ENCODE measurements at regions not wholly inside any gene's neighbourhood (a gene's known extent, or its start where the extent isn't known, plus 50 kb on each side); places are given as distances from the start of the nearest gene placed in this dataset.

- peak; percentile 28 for DNase-seq (ENCODE audit: low spot score)
- Mint-ChIP-seq H3K27me3 (ENCODE audit: unreplicated experiment) (peaks cover 10% of the 10 kb centered on the region), H3K9me3 (ENCODE audit: unreplicated experiment) (no peaks in the 10 kb centered on the region), H3K36me3 (ENCODE audit: low read depth, unreplicated experiment) (no peaks in the 10 kb centered on the region), H3K27ac (ENCODE audit: unreplicated experiment) (no peak overlapping the region), H3K4me3 (ENCODE audit: unreplicated experiment) (no peak overlapping the region), H3K4me1 (ENCODE audit: unreplicated experiment) (peaks cover 11% of the 10 kb centered on the region)
- peak; percentile 43 for TF ChIP-seq CTCF (IDR thresholded peaks at IDR 0.05; ENCODE audit: unreplicated experiment)
These were observed 126.6 kb downstream of the C16orf95 start for GRCh38 chr16:87190288-87191230.

- no peaks in the 10 kb centered on the region for H3K9me3 Mint-ChIP-seq (ENCODE audit: unreplicated experiment)
- H3K4me1 Mint-ChIP-seq (ENCODE audit: unreplicated experiment), result no peaks in the 10 kb centered on the region
- no peak for TF ChIP-seq CTCF (IDR thresholded peaks at IDR 0.05; ENCODE audit: unreplicated experiment)
- H3K4me3 Mint-ChIP-seq (ENCODE audit: unreplicated experiment), result no peak overlapping the region
- no peaks in the 10 kb centered on the region for H3K36me3 Mint-ChIP-seq (ENCODE audit: low read depth, unreplicated experiment)
- H3K27me3 Mint-ChIP-seq (ENCODE audit: unreplicated experiment), result peaks cover 2% of the 10 kb centered on the region
- H3K27ac Mint-ChIP-seq (ENCODE audit: unreplicated experiment), result no peak overlapping the region
- DNase-seq (ENCODE audit: low spot score), result no peak
These were observed 124.6 kb downstream of the C16orf95 start for GRCh38 chr16:87192452-87193073.

GRCh38 chr16:87194172-87194571 is 123.0 kb downstream of the C16orf95 start:
- H3K36me3 Mint-ChIP-seq (ENCODE audit: low read depth, unreplicated experiment), result no peaks in the 10 kb centered on the region
- H3K4me1 Mint-ChIP-seq (ENCODE audit: unreplicated experiment), result no peaks in the 10 kb centered on the region
- H3K27ac Mint-ChIP-seq (ENCODE audit: unreplicated experiment), result no peak overlapping the region
- no peak for DNase-seq (ENCODE audit: low spot score)
- TF ChIP-seq CTCF (IDR thresholded peaks at IDR 0.05; ENCODE audit: unreplicated experiment), result no peak
- peaks cover 5% of the 10 kb centered on the region for H3K27me3 Mint-ChIP-seq (ENCODE audit: unreplicated experiment)
- H3K4me3 Mint-ChIP-seq (ENCODE audit: unreplicated experiment), result no peak overlapping the region
- H3K9me3 Mint-ChIP-seq (ENCODE audit: unreplicated experiment), result no peaks in the 10 kb centered on the region

- H3K9me3 Mint-ChIP-seq (ENCODE audit: unreplicated experiment), result no peaks in the 10 kb centered on the region
These were observed 122.0 kb downstream of the C16orf95 start for GRCh38 chr16:87195161-87195560.

More at GRCh38 chr16:87195161-87195560, 122.0 kb downstream of the C16orf95 start:
- H3K4me3 Mint-ChIP-seq (ENCODE audit: unreplicated experiment), result no peak overlapping the region
- H3K4me1 Mint-ChIP-seq (ENCODE audit: unreplicated experiment), result peaks cover 3% of the 10 kb centered on the region
- H3K36me3 Mint-ChIP-seq (ENCODE audit: low read depth, unreplicated experiment), result no peaks in the 10 kb centered on the region
- H3K27me3 Mint-ChIP-seq (ENCODE audit: unreplicated experiment), result peaks cover 8% of the 10 kb centered on the region
- TF ChIP-seq CTCF (IDR thresholded peaks at IDR 0.05; ENCODE audit: unreplicated experiment), result no peak
- H3K27ac Mint-ChIP-seq (ENCODE audit: unreplicated experiment), result no peak overlapping the region
- DNase-seq (ENCODE audit: low spot score), result no peak

All from endothelial cell (in vitro differentiated cells).